GM19043 (cell line): ENCODE measurements at regions not wholly inside any gene's neighbourhood (a gene's known extent, or its start where the extent isn't known, plus 50 kb on each side); places are given as distances from the start of the nearest gene placed in this dataset.
"Not testable (repeated sequence)": the region's sequence is repeated elsewhere in the genome, so short reads cannot be mapped to it uniquely, and the experiment has no call there.

Experiments
- ATAC-seq: cut with Tn5 transposase; IDR thresholded peaks from one replicate; pipeline ENCODE4 v1.9.1; 2021; ENCODE audit warnings: low read depth; ENCODE audit not compliant: unreplicated experiment

DNA sequence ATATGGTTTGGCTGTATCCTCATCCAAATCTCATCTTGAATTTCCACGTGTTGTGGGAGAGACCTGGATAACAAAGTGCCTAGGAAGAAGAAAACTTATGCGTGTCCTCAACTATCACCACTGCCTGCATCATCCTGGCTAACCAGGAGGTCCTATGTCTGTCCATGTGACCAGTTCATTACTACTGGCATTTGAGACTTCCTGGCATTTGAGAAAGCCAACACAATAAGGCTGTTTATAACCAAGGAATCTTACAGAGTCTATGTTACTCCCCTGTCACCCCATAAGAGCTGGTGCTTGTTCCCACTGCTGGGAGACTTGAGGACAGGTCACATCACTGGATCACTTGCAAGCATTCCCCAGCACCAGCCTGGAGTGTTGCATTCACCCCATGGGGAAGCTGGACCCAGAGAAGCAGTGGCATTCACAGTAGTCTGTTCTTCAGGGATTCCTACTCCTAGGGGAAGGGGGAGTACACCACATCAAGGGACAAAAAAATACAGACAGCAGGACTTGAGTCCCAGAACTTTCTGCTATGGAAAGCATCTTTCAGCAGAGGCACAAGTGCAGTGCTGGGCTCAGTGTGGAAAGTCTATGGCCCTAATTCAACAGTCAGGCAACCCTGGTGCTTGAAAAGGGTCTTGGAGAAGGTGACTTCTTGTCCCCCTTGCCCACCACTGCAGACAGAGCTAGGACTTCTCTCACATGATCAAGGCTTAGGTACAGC is 717.1 kb downstream of the SEMA5A start:
- no peak for ATAC-seq

DNA sequence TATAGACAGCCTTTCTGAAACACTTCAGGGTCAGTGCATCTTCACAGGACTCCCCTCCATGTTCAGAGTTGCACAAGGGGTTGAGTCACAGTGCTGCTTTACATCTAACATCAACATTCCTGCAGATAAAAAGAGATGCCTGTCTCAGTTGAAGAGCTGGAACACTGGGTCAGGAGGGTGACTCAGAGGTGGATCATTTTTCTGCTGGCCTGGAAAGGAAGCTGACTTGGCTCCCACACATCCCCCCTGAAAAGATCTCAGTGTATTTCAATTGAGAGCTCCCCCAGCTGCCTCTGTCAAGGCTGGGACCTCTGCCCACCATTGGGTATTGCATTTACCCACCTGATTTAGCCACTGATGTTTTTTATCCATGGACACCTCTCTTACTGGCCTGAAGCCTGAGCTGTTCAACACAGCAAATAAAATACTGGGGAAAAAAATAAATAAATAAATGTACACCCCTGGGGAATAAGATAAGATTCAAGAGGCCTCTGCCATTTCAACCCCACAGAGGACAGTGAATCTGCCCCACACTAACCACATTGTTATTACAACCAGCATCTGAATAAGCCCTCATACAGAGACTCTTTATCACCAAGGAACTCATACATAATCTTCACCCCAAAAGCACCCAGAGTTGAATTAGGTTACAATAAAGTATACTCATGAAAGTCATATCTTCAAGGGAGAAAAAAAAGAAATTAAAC is 716.4 kb downstream of the SEMA5A start:
- no peak for ATAC-seq

DNA sequence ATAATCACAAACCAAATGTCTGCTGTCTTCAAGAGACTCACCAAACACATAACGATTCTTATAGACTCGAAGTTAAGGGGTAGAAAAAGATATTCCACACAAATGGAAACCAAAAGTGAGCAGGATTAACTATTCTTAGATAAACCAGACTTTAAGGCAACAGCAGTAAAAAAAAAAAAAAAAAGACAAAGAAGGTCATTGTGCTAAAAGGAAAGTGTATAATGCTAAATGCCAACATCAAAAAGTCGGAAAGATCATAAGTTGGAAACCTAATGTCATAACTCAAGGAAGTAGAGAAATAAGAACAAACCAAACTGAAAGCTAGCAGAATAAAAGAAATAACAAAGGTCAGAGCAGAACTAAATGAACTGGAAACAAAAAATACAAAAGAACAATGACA is 714.6 kb downstream of the SEMA5A start:
- no peak for ATAC-seq

DNA sequence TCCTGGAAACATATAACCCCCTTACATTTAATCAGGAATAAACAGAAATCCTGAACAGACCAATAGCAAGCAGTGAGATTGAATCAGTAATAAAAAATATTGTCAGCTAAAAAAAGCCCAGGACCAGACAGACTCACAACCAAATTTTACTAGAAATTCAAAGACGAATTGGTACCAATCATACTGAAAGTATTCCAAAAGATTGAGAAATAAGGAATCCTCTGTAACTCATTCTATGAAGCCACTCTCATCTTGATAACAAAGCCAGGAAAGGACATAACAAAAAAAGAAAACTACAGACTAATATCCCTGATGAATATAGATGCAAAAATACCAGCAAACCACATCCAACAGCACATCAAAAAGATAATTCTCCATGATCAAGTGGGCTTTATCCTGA is 714.0 kb downstream of the SEMA5A start:
- ATAC-seq, result no peak

DNA sequence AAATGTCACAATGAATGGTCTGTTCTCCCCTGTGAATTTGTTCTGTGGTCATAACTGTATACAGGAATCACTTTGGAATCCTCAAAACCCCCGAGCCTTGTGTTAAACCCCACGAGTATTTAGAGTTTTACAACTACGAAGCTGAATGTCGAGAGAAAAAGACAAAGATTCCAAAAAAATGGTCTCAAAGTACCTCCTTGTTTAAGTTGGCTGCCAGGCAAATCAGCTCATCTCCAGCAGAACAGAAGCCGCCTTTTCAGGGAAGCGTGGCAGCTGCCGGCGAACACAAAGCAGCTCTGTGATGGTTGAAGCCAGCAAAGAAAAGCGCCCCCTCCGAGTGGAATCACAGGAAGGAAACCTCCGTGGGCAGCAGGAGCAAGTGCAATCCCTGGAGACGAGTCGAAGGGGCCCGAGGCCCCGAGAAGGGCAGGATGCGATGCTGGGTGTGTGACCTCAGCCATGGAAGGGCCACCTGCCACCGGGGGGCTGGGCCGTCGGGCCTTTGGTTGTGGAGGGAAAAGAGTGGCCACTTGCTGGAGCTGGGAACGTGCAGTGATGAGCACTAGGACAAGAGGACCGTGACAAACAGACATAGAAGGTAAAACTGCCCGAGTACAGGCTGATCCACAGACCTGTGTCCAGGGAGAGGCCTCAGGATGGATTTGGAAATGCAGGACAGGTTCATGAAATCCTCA is 706.4 kb downstream of the SEMA5A start:
- no peak for ATAC-seq

DNA sequence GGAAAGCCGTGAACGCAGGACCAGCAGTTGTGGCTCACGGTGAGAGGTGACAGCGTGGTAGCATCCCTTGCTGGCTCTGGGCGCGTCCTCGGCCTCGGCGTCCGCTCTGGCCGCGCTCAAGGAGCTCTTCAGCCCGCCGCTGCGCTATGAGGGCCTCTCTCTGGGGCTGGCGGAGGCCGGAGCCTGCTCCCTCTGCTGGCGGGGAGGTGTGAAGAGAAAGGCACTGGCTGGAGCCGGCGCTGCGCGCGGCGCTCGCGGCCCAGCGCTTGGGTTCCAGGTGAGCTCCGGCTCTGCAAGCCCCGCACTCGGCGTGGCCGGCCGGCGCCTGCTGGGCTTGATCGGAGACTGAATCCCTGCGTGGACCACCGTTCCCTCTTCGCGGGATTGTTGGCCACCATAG is 705.6 kb downstream of the SEMA5A start:
- no peak for ATAC-seq

DNA sequence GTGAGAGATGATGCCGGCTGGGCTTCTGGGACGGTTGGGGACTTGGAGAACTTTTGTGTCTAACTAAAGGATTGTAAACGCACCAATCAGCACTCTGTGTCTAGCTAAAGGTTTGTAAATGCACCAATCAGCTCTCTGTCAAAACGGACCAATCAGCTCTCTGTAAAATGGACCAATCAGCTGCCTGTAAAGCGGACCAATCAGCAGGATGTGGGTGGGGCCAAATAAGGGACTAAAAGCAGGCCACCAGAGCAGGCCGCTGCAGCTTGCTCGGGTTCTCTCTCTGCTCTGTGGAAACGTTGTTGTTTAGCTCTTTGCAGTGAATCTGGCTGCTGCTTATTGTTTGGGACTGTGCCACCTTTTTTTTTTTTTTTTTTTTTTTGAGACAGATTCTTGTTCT is 705.1 kb downstream of the SEMA5A start:
- ATAC-seq, result not testable (repeated sequence)

DNA sequence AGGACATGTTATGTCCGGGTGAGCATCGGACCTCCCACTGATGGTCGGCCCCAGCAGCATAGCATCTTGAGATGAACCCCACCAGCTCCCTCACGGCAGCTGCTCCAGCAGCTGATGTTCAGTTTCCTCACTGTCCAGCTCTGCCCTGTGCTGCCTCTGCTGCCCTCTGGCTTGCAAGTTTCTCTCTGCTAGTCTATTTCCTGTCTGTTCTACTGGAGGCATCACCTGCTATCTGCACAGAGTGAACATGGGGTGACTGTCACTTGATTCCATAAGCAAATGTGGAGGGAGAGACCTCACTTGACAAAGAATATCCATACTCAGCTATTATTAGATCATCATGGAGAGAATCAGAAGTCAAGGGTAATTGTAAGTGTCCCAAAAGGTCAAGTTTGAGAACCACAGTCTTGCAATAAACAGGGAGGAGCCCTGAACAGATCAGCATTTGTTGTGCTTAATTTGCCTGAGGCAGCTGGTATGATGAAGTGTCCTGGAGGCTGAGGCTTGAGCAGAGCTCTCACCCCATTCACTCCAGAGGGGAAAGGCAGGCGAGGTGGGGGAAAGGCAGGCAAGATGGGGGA is 702.8 kb downstream of the SEMA5A start:
- no peak for ATAC-seq

DNA sequence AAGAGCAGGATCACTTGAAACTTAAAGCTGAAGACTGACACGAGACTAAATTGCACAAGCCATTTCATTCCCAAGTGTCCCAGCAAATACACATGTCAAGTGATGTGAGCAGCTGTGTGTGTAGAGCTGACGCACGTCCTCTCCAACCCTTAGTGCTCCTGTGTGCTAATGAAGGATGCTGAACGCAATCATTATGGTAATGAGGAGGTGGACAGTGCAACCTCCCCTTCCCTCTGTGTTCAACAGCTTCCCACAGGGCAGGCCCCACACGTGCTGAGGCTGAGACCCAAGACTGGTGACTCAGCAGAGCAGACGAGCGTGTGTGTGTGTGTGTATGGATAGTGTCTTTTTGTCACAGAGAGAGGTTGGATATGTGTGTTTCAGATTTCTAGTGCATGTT is 702.1 kb downstream of the SEMA5A start:
- ATAC-seq, result no peak

DNA sequence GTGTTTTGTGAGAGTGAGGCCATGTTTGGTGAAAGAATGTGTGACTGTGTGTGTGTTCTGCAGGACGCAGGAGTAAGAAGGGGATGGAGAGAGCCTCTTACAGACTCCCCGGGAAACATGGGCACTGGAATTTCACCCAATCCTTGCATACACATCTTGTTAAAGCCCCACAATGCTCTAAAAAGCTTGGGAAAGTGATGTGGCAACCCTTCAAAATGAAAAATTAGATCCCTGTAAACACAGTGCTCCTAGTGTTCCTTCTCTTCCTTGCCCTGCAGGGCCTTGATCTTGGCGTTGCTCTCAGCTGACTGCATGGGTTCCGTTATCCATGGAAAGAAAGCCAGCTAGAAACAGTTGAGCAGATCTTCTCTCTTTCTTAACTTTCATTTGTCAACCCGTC is 701.7 kb downstream of the SEMA5A start:
- ATAC-seq, result no peak

DNA sequence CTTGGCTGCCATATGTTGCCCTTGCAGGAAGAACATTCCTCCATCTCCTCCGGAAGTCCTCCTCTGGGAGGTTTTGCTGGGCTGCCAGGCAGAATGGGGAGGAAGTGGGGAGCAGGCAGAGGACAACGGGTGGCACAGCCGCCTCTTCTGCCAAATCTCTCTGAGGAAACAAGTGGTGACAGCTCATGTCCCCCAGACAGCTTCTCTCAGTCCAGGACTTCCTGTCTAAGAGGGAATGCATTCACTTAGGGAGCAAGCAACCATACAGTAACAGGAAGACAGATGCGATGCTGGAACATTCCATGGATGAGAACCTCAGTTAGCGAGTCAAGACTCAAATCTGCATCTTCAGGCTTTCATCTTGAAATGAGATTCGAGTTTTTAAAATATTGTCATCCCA is 701.0 kb downstream of the SEMA5A start:
- no peak for ATAC-seq

DNA sequence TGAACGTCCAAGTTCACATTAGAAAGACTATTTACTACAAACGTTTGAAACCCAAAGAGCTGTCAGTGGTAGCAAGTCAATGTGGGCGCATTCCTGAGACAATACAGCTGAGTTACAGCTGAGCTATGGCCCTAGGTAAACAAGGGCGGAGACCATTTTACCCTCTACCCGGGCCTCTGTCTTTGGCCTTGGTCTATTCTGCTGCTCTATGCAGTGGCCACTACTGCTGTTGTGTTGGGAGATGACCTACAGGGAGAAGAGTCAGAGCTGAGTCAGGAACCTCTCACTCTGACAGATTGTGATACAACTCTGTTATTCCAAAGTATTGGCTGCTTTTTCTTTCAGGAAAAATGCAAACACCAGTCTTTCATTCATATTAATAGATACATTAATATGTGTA is 700.6 kb downstream of the SEMA5A start:
- no peak for ATAC-seq

DNA sequence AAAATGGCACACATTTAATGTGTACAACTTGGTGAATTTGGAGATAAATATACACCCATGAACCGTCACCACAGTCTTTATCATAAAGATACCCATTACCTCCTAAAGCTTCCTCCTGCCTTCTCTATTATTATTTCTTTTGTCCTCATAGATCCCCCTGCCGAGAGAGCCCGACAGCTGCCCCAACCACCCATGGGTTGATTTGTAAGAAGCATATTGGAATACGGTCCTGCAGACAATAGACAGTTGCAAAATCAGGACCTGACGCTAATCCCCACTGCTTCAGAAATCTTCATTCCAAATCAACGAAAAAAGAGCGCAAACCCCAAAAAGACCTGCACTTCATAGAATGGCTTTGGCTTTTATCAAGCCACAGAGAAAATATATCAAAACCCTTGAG is 697.5 kb downstream of the SEMA5A start:
- ATAC-seq, result no peak

DNA sequence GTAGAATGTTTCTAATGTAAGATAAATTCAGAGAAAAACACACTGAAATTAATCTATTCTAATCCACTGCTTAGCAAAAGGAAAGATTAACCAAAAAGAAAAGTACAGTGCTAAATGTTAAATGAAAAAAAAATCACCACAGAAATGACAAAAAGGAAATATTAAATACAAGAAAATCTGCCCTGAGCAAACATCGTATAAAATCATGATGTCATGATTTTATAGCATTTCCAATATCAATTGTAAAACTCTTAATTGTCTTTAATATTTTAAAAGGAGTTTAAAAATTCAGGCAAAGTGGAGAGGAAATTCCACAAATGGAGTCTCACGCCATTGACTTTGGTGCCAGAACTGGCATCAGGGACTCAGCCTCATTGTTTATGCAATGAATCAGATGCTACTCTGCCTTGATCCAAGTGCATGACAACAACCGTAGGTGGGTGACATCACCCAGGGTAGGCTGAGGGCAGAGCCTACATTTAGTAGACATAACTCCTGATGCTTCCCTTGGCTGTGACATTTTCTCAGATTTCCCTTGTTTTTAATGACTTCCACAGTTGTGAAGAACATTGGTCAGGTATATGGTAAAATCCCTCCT is 696.8 kb downstream of the SEMA5A start:
- ATAC-seq, result no peak

DNA sequence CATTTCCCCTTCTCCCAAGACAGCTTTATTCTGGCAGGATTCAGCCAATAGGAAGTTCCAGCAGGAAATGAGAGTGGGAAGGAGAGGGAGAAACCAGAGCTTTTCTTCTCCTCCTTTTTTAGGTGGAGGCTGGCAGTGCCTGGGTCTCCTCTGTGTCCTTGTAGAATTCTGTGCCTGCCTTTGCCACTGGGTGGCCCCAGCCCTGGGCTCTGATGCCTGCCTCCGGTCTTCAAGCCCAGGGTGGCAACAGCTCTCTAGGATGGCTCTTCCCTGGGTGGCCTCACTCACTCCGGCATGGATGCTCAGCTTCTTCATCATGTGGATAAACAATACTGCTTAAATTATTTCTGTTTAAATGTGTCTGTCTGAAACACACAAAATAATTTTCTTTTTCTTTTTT is 694.8 kb downstream of the SEMA5A start:
- ATAC-seq, result no peak

DNA sequence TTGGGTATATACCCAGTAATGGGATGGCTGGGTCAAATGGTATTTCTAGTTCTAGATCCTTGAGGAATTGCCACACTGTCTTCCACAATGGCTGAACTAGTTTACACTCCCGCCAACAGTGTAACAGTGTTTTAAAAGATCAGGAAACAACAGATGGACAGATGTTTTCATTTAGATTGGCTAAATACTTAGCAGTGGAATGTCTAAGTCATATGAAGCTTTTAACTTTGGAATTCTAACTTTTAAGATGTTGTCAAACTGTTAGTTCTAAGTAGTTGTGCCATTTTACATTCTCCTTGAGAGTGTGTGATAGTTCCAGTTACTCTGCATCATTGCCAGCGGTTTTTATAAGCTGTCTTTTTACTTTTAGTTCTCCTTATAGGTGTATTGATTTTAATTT is 688.8 kb downstream of the SEMA5A start:
- no peak for ATAC-seq

DNA sequence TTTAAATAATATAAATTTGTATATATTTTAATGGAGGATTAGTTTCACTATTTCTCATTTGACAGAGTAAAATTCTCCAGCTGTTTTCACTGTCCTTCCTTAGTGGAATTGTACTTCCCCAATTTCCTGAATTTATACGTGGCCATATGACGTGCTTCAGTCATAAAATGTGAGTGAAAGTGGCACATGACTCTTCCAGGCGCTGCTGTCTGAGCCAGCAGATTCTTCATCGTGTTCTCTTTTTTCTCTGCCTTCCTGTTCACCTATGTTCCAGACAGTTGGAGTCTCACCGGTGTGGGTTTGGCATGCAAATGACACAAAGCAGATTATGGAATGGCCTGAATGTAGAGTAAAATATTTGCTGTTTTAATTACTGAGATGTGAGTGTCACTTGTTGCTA is 684.1 kb downstream of the SEMA5A start:
- ATAC-seq, result no peak

DNA sequence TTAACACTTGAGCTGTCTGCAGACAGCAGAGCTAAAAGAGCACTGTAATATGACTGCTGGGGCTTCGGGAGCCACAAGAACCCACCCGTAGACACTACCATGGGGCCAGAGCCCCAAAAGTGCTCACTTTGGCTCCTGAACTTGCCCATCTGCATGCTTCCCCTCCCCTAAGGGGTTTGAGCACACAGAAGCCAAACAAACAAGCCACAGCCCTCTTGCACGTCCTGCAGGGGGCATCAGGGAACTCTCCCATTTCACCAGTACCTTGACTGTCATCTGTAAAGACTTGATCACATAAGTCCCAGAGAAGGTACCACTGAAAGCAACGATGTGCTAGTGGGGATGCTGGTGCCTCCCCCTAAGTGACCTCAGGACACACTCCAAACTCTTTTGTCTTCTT is 681.8 kb downstream of the SEMA5A start:
- ATAC-seq, result no peak

DNA sequence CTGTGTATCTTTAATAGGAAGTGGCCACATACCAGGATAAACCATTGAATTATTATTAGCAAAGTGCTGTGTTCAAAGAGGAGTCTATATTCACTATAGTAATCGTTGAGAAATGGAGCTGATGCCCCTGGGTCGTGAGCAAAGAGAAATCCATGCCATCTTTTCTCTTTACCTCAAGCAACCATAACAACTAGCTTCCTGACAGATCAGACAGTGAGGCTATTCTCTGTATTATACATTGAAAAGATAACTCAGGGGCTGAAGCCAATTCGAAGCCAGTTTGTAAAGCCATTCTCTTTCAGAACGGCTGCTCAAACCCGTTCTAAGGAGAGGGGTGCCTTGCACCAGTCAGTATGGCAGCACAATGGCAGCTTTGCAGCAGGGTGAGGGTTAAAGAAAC is 680.6 kb downstream of the SEMA5A start:
- ATAC-seq, result no peak

DNA sequence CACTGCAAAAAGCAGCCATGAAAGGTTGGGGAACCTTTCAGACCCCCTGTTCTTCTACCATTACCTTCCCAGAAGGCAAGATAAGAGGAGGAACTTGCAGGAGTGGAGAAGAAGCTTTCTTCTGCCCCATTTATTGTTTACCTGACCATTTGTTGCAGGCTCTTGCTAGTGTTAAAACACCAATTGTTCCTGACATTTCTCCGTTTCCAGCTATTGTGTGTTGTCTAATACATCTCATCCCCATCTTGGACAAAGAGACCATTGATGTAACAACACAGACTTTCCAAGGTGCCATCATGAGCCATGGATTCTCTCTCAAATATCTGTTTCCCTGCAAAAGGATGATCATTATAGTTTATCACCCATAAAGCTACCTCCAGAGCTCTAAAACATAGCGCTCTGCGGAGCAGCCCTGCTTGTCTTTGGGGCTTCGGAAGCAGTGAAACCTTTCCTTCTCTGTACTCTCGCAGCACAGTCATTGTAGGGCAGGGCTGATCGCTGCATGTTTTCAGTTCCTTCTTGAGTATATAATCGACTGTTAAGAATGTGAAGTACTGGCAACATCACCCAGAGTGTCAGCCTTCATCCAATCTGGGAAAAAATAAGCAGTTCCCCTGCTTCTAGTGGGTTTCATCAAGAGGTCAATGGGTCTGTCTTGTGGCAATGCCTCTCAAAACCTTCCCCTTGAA is 680.0 kb downstream of the SEMA5A start:
- no peak for ATAC-seq

DNA sequence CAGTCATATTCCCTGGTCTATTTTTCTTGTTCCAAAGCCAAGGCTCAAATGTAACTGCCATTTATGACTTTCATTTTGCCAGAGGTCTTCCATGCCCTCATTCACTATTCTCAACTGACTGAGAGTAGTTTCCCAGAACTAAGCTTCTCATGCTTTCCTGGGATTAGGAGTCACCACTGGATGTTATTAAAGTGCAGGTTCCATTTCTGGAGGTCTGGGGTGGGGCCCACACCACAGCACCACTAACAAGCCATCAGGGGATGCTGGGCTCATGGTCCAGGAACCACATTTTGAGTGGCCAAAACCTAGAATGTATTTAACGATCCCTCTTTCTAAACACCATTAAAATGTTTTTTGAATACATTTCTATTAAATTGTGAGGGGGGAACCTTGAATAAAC is 677.6 kb downstream of the SEMA5A start:
- no peak for ATAC-seq
